Activated CD4-positive, alpha-beta memory T cell treated with anti-CD3 and anti-CD28 coated beads, Interleukin-2, amount 10 ng/mL, durations not matched to agents 7 days and 5 days (primary cell): ENCODE measurements at regions not wholly inside any gene's neighbourhood (a gene's known extent, or its start where the extent isn't known, plus 50 kb on each side); places are given as distances from the start of the nearest gene placed in this dataset.
"Not testable (repeated sequence)": the region's sequence is repeated elsewhere in the genome, so short reads cannot be mapped to it uniquely, and the experiment has no call there.

Source experiments
- CTCF ChIA-PET: fragments of 350-600 bp; sonication (Branson Sonifier 250); formaldehyde crosslinking; loops from one replicate; lab custom pipeline; 2021; ENCODE audit warnings: antibody characterized with exemption, inconsistent platforms; lab: Charles Lee
- POLR2A ChIA-PET: fragments of 350-600 bp; sonication (Branson Sonifier 250); formaldehyde crosslinking; loops from one replicate; lab custom pipeline; 2021; ENCODE audit warnings: antibody characterized with exemption; lab: Charles Lee
- DNase-seq: peaks from one replicate; pipeline ENCODE4 v3.0.0-alpha.2; 2020
- H3K27ac Mint-ChIP-seq: one replicate; pipeline ENCODE4 v1.8.0; 2021; ENCODE audit warnings: mild to moderate bottlenecking, mixed read lengths
- H3K27me3 Mint-ChIP-seq: one replicate; pipeline ENCODE4 v1.8.0; 2021; ENCODE audit warnings: mixed read lengths
- H3K36me3 Mint-ChIP-seq: one replicate; pipeline ENCODE4 v1.8.0; 2021; ENCODE audit warnings: low read depth, mixed read lengths
- H3K4me1 Mint-ChIP-seq: one replicate; pipeline ENCODE4 v1.8.0; 2021; ENCODE audit warnings: mixed read lengths
- H3K4me3 Mint-ChIP-seq: one replicate; pipeline ENCODE4 v1.8.0; 2021; ENCODE audit warnings: mild to moderate bottlenecking, mixed read lengths
- H3K9me3 Mint-ChIP-seq: one replicate; pipeline ENCODE4 v1.8.0; 2021; ENCODE audit warnings: mixed read lengths

DNA sequence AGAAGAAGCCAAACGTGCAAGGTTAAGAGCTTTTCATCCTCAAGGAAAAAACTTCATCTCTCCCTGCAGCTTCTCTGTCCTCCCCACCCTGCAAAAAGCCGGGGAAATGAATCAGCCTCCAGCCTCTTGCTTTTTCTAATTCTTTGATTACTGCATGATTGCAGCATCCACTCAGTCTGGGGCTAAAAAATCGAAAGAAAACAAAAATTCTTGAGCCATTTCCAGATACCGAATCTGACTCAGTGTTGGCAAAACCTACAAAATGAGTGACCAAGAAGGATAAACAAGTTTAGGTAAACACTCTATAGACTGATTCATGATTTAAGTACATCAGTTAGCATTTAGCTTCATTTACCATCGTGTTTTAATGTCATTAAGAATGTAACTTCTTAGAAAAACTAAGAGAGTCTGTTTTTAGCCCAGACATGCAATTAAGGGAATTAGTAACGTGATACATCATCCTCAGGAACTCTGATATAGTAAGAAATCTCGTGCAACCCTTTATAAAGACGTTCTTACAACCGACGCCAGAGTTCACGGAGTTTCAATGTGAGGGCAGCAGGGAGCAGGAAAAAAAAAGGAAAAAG is 287.3 kb upstream of the FOXF1 start:
- no peaks in the 10 kb centered on the region for H3K36me3 Mint-ChIP-seq
- H3K9me3 Mint-ChIP-seq, result no peaks in the 10 kb centered on the region
- H3K4me3 Mint-ChIP-seq, result no peak overlapping the region
- DNase-seq, result no peak
- CTCF ChIA-PET, result interaction anchor here (1.5 kb wide), 1 partner anchor 30 kb away, joined by 4 read pairs; no protein-coding TSS in a partner anchor
- H3K27me3 Mint-ChIP-seq, result peaks cover 2% of the 10 kb centered on the region
- POLR2A ChIA-PET, result no interaction called here
- no peak overlapping the region for H3K27ac Mint-ChIP-seq
- no peaks in the 10 kb centered on the region for H3K4me1 Mint-ChIP-seq

DNA sequence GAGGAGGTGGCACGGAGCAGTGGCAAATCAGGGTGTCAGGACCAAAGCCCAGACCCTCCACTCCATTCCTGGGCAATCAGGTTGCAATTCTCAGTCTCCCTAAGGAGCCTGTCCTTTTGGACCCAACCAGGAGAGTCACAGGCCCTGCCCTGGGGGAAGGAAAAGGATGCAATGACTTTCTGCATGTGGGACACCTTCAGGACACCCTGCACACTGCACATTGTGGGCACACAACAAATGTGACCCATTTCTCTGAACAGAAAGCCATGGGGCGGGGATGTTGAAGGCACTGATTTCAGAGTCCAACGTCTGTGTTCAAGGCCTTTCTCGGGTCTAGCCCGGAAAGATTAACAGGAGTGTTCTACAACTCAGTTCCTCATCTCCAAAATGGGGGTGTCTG is 286.2 kb upstream of the FOXF1 start:
- ChIA-PET CTCF (no interaction called here), POLR2A (no interaction called here)
- no peak overlapping the region for H3K4me3 Mint-ChIP-seq
- no peaks in the 10 kb centered on the region for H3K36me3 Mint-ChIP-seq
- no peak overlapping the region for H3K27ac Mint-ChIP-seq
- no peak for DNase-seq
- H3K27me3 Mint-ChIP-seq, result peaks cover 2% of the 10 kb centered on the region
- no peaks in the 10 kb centered on the region for H3K4me1 Mint-ChIP-seq
- no peaks in the 10 kb centered on the region for H3K9me3 Mint-ChIP-seq

DNA sequence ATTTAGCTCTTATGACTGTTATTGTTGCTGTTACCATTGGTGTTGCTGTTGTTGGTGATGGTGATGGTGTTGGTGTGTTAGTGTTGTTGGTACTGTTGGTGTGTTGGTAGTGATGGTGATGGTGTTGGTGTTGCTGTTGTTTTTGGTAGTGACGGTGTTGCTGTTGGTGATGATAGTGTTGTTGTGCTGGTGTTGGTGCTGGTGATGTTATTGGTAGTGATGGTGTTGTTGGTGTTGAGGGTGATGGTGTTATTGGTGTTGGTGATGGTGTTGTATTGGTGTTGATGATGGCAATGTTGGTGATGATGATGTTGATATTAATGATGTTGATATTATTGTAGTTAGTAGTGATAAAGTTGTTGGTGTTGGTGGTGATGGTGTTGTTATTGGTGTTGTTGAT is 285.7 kb upstream of the FOXF1 start:
- H3K9me3 Mint-ChIP-seq, result no peaks in the 10 kb centered on the region
- no peak overlapping the region for H3K4me3 Mint-ChIP-seq
- DNase-seq, result no peak
- H3K27ac Mint-ChIP-seq, result no peak overlapping the region
- CTCF ChIA-PET, result no interaction called here
- POLR2A ChIA-PET, result no interaction called here
- no peaks in the 10 kb centered on the region for H3K4me1 Mint-ChIP-seq
- peaks cover 2% of the 10 kb centered on the region for H3K27me3 Mint-ChIP-seq
- no peaks in the 10 kb centered on the region for H3K36me3 Mint-ChIP-seq

DNA sequence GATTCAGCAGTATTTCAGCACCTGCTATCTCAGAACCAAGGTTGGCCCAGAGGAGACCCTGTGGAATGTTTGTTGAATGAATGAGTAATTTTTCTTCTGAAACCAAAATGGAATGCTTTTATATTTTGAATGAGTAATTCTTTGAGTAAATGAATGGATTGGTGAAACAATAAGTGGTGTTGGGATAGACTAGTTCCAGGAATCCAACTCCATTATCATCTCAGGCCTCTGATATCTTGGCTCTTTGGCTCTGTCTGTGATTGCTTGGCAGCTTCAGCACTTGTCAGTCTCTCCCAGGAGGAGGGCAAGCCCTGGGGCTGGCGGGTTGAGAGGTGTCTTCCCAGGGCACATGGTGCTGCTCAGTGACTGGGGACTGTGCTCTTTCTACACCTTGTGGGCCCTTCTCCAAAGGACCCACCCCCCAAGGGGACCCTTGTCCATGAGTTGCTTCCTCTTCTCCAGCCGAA is 284.4 kb upstream of the FOXF1 start:
- ChIA-PET CTCF (no interaction called here), POLR2A (no interaction called here)
- no peak for DNase-seq
- Mint-ChIP-seq H3K9me3 (no peaks in the 10 kb centered on the region), H3K27me3 (peaks cover 2% of the 10 kb centered on the region), H3K36me3 (no peaks in the 10 kb centered on the region), H3K27ac (no peak overlapping the region), H3K4me3 (no peak overlapping the region), H3K4me1 (no peaks in the 10 kb centered on the region)

DNA sequence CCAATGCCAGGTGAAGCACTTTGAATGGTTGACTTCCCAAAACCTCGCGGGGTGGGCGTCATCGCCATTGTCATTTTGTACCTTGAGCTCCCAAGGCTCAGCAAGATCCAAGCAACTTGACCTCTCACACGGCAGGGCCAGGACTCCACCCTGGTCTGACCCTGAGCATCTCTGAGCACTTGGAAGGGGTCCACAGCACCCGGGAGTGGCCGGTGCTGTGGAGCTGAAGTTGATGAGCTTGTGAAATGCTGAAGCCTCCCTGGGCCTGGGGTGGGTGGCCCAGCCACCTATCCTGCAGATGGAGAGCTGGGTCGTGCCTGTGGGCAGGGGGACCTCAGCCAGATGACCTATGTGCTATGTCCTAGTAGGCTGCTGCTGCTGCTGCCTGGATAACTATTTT is 283.3 kb upstream of the FOXF1 start:
- CTCF ChIA-PET, result no interaction called here
- no peak overlapping the region for H3K27ac Mint-ChIP-seq
- H3K36me3 Mint-ChIP-seq, result no peaks in the 10 kb centered on the region
- H3K4me3 Mint-ChIP-seq, result no peak overlapping the region
- no peaks in the 10 kb centered on the region for H3K9me3 Mint-ChIP-seq
- no peaks in the 10 kb centered on the region for H3K4me1 Mint-ChIP-seq
- POLR2A ChIA-PET, result no interaction called here
- no peak for DNase-seq
- H3K27me3 Mint-ChIP-seq, result peaks cover 2% of the 10 kb centered on the region

DNA sequence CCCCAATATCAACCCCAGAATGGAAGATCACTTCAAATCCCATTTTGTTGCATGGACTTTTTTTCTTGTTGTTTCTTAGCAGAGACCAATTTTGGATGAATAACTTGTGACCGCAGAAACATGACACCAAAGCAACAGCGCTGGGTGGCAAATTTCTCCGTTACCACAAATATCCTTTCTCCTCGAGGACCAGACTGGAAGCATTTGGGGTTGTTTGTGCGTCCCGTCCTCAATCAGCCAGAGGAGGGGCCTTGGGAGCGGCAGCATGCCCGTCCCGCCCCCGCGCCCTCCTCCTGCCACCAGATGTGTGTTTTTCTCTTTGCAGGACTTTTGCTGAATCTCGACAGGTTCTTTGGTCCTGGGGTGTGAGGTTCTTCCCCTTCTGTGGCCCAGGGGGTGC is 282.5 kb upstream of the FOXF1 start:
- Mint-ChIP-seq H3K27ac (no peak overlapping the region), H3K4me3 (no peak overlapping the region), H3K36me3 (no peaks in the 10 kb centered on the region), H3K4me1 (no peaks in the 10 kb centered on the region), H3K9me3 (peaks cover under 1% of the 10 kb centered on the region), H3K27me3 (no peaks in the 10 kb centered on the region)
- CTCF ChIA-PET, result no interaction called here
- POLR2A ChIA-PET, result no interaction called here
- no peak for DNase-seq

DNA sequence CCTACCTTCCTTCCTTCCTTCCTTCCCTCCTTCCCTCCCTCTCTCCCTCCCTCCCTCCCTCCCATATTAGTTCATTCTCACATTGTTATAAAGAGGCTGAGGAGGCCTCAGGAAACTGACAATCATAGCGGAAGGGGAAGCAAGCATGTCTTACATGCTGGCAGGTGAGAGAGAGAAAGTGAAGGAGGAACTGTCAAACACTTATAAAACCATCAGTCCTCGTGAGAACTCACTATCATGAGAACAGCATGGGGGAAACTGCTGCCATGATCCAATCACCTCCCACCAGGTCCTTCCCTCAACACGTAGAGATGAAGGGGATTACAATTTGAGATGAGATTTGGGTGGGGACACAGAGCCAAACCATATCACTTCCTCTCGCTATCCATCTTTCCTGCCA is 281.6 kb upstream of the FOXF1 start:
- no peak for DNase-seq
- CTCF ChIA-PET, result no interaction called here
- peaks cover 5% of the 10 kb centered on the region for H3K9me3 Mint-ChIP-seq
- POLR2A ChIA-PET, result no interaction called here
- no peaks in the 10 kb centered on the region for H3K36me3 Mint-ChIP-seq
- H3K27ac Mint-ChIP-seq, result no peak overlapping the region
- no peak overlapping the region for H3K4me3 Mint-ChIP-seq
- no peaks in the 10 kb centered on the region for H3K27me3 Mint-ChIP-seq
- no peaks in the 10 kb centered on the region for H3K4me1 Mint-ChIP-seq

DNA sequence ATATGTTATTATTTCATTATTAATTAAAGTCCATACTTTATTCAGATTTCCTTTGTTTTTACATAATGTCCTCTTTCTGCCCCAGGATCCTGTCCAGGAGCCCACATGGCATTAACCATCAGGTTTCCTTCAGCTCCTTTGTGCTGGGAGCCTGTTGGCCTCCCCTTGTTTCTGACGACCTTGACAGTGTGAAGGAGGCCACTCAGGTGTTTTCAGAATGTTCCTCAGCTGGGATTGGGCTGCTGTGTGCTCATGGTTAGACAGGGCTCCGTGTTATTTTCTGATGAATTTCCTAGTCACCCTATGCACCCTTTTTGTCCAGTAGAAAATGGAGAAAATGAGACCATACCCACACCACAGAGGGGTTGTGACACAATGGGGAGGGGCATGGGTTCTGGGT is 281.0 kb upstream of the FOXF1 start:
- peaks cover 5% of the 10 kb centered on the region for H3K9me3 Mint-ChIP-seq
- no peaks in the 10 kb centered on the region for H3K27me3 Mint-ChIP-seq
- H3K36me3 Mint-ChIP-seq, result no peaks in the 10 kb centered on the region
- H3K4me3 Mint-ChIP-seq, result no peak overlapping the region
- ChIA-PET POLR2A (no interaction called here), CTCF (no interaction called here)
- no peak for DNase-seq
- H3K4me1 Mint-ChIP-seq, result no peaks in the 10 kb centered on the region
- H3K27ac Mint-ChIP-seq, result no peak overlapping the region

DNA sequence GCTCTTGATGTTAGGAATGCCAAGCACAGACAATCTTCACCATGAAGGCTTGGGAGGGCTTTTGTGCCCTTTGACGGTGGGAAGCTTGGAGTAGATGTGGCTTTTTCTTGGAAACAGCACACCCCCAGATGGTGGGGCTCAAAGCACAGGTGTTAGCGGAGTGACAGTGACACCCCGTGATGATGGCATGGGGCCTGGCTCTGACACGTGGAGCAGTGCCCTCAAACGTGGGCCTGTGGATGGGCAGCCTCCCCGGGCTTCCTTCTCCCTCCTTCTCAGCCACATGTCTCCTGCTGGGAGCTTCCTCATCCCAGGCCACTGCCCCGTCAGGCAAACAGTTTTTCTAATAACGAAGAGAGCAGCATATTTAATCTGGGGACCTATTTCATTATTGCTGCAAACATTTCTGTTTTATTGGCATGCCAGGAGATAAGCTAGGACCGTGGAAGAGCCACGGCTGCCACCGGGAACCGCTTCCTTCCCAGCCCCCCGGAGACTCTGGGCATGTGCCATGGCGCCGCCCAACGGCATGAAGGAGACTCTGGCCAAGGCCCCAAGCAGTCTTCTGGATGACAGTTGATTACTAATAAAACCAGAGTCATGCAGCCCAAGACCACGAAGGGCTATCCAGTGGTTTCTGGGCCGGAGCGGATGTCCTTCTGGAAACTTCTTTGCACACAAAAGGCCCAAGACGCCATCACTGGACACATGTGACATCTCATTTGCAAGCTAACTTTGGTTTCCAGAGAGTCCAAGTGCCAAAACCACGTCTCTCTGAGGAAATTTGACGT is 280.3 kb upstream of the FOXF1 start:
- ChIA-PET CTCF (no interaction called here), POLR2A (no interaction called here)
- DNase-seq, result no peak
- no peaks in the 10 kb centered on the region for H3K36me3 Mint-ChIP-seq
- no peaks in the 10 kb centered on the region for H3K27me3 Mint-ChIP-seq
- H3K9me3 Mint-ChIP-seq, result peaks cover 5% of the 10 kb centered on the region
- no peak overlapping the region for H3K27ac Mint-ChIP-seq
- H3K4me1 Mint-ChIP-seq, result no peaks in the 10 kb centered on the region
- no peak overlapping the region for H3K4me3 Mint-ChIP-seq

DNA sequence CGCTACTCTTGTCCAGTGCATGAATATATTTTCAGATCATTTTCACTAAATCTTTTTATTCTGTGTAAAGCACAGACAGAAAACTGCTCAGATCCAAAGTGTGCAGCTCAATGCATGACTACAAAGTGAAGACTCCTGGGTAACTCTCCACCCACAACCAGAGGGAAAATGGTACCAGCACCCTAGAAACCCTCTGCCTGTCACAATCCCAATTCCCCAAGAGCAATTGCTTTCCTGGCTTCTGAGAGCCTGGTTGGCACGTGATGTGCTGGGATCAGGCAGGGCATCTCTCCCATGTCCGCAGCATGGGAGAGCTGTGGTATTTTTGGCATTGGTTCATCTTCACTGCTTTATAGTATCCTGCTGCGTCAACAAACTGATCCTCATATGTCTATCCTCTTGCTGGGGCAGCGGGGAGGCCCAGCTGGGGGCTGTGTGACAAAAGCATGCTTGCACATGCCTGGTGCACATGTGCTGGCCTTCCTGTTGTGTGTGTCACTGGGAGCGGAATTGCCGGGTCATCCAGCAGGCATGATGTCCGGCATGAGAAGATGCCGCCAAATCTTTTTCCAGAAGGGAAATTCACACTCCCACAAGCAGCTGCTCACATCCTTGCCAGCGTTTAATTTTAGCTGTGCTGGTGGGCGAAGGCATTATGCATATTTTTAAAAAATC is 278.9 kb upstream of the FOXF1 start:
- Mint-ChIP-seq H3K4me1 (no peaks in the 10 kb centered on the region), H3K27me3 (no peaks in the 10 kb centered on the region)
- no peak for DNase-seq

DNA sequence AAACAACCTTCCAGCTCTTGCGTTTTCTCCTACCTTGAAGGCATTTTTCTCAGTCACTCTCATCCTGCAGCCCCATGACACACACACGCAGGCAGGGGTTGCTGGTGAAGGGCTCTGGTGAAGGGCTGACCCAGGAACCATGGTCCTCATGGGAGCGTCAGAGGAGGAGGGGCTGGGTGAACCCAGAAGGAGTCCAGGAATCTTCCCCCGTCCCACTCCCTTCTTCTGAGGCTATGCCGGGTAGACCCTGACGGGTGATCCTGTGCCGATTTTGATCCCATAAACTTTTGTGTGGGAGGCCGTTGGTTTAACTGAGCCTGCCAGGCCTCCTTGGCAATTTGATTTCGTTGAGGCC is 278.4 kb upstream of the FOXF1 start:
- CTCF ChIA-PET, result no interaction called here
- Mint-ChIP-seq H3K27ac (no peak overlapping the region), H3K36me3 (no peaks in the 10 kb centered on the region), H3K4me3 (no peak overlapping the region), H3K27me3 (no peaks in the 10 kb centered on the region), H3K4me1 (no peaks in the 10 kb centered on the region), H3K9me3 (peaks cover 5% of the 10 kb centered on the region)
- POLR2A ChIA-PET, result no interaction called here
- no peak for DNase-seq

More for the DNA sequence above, 278.9 kb upstream of the FOXF1 start:
- POLR2A ChIA-PET, result no interaction called here
- no peak overlapping the region for H3K4me3 Mint-ChIP-seq
- CTCF ChIA-PET, result no interaction called here
- H3K9me3 Mint-ChIP-seq, result peaks cover 5% of the 10 kb centered on the region
- no peak overlapping the region for H3K27ac Mint-ChIP-seq
- no peaks in the 10 kb centered on the region for H3K36me3 Mint-ChIP-seq

DNA sequence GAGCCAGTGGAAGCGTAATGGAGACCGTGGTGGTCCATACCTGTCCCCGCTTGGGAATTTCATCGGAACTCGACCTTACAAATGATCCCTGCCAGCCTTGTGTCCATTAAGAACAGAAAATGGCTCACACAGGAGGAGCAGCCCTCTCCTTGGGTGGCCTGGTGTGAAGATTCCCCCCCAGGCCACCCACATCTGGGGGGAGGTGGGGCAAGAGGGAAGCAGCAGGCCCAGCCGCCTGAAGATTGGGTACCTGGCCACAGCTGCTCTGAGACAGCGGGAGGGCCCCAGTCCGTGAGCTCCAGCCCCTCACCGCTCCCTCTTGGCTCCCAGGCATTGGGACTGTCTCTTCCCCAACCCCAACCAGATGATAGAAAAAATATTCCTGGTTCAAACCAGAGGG is 277.8 kb upstream of the FOXF1 start:
- ChIA-PET POLR2A (no interaction called here), CTCF (no interaction called here)
- Mint-ChIP-seq H3K27me3 (no peaks in the 10 kb centered on the region), H3K4me3 (no peak overlapping the region), H3K4me1 (no peaks in the 10 kb centered on the region), H3K27ac (no peak overlapping the region), H3K36me3 (no peaks in the 10 kb centered on the region), H3K9me3 (peaks cover 5% of the 10 kb centered on the region)
- DNase-seq, result no peak

DNA sequence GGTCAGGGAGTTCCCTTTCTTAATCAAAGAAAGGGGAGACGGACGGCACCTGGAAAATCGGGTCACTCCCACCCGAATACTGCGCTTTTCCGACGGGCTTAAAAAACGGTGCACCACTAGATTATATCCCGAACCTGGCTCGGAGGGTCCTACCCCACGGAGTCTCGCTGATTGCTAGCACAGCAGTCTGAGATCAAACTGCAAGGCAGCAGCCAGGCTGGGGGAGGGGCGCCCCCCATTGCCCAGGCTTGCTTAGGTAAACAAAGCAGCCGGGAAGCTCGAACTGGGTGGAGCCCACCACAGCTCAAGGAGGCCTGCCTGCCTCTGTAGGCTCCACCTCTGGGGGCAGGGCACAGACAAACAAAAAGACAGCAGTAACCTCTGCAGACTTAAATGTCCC is 276.8 kb upstream of the FOXF1 start:
- H3K27ac Mint-ChIP-seq, H3K9me3 Mint-ChIP-seq, H3K4me1 Mint-ChIP-seq, H3K27me3 Mint-ChIP-seq, H3K36me3 Mint-ChIP-seq, DNase-seq, POLR2A ChIA-PET, CTCF ChIA-PET, H3K4me3 Mint-ChIP-seq: not testable (repeated sequence)

DNA sequence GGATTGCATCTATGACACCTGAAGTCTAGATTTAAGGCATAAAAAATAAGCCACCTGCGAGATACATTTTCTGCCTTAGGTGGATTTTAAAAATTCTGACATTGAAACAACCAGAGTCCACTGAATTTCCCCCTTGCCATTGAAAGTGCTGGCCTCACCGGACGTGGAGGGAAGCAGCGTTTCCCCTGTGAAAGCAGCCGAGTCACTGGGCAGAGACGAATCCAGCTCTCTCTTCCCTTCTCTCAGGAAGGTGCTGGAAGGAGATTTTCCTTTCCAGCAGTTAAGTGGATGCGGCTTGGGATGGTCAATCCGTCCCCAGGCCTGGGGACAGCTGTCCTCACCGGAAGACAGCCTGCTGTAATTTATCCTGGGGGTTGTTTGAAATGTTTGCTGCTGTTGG is 270.9 kb upstream of the FOXF1 start:
- Mint-ChIP-seq H3K27ac (no peak overlapping the region), H3K4me3 (no peak overlapping the region), H3K27me3 (peaks cover 6% of the 10 kb centered on the region), H3K9me3 (no peaks in the 10 kb centered on the region), H3K36me3 (no peaks in the 10 kb centered on the region), H3K4me1 (no peaks in the 10 kb centered on the region)
- no peak for DNase-seq
- CTCF ChIA-PET, result no interaction called here
- POLR2A ChIA-PET, result no interaction called here
